CD4-positive, alpha-beta T cell treated with Interleukin-10 for 1 hour (primary cell): ENCODE measurements at regions not wholly inside any gene's neighbourhood (a gene's known extent, or its start where the extent isn't known, plus 50 kb on each side); places are given as distances from the start of the nearest gene placed in this dataset.

Source experiments
- DNase-seq: peaks from one replicate; pipeline ENCODE4 v3.0.0-alpha.2; 2020

GRCh38 chr10:88138319-88138848, 275.0 kb downstream of the PTEN start:
- no peak for DNase-seq

GRCh38 chr10:88147000-88147798, 283.8 kb downstream of the PTEN start:
- DNase-seq = no peak

- no peak for DNase-seq
Observed at GRCh38 chr10:88149906-88150305, 286.5 kb downstream of the PTEN start.

GRCh38 chr10:88150339-88150738, 286.9 kb downstream of the PTEN start:
- no peak for DNase-seq

- DNase-seq = peak; percentile 28
Observed at GRCh38 chr10:88152728-88153133, 289.3 kb downstream of the PTEN start.

- no peak for DNase-seq
Observed at GRCh38 chr10:88154596-88155250, 291.3 kb downstream of the PTEN start.

- no peak for DNase-seq
Observed at GRCh38 chr10:88156341-88156740, 292.9 kb downstream of the PTEN start.

- no peak for DNase-seq
Observed at GRCh38 chr10:88157981-88158465, 294.6 kb downstream of the PTEN start.

GRCh38 chr10:88158526-88159122, 295.2 kb downstream of the PTEN start:
- DNase-seq = no peak

- no peak for DNase-seq
Observed at GRCh38 chr10:88159127-88159829, 295.9 kb downstream of the PTEN start.

GRCh38 chr10:88161070-88161469, 297.6 kb downstream of the PTEN start:
- DNase-seq = no peak

GRCh38 chr10:88161756-88162155, 298.3 kb downstream of the PTEN start:
- no peak for DNase-seq

GRCh38 chr10:88162852-88163251, 299.4 kb downstream of the PTEN start:
- DNase-seq = no peak

GRCh38 chr10:88163572-88163971, 300.1 kb downstream of the PTEN start:
- no peak for DNase-seq

GRCh38 chr10:88164471-88164870, 301.0 kb downstream of the PTEN start:
- no peak for DNase-seq

- no peak for DNase-seq
Observed at GRCh38 chr10:88165849-88166271, 302.4 kb downstream of the PTEN start.

GRCh38 chr10:88168171-88169036, 305.0 kb downstream of the PTEN start:
- no peak for DNase-seq

- DNase-seq = no peak
Observed at GRCh38 chr10:88169037-88169319, 305.6 kb downstream of the PTEN start.

GRCh38 chr10:88170628-88171027, 307.2 kb downstream of the PTEN start:
- no peak for DNase-seq

- no peak for DNase-seq
Observed at GRCh38 chr10:88172159-88172558, 308.7 kb downstream of the PTEN start.

- DNase-seq = no peak
Observed at GRCh38 chr10:88174391-88174790, 311.0 kb downstream of the PTEN start.

- no peak for DNase-seq
Observed at GRCh38 chr10:88178758-88179157, 315.3 kb downstream of the PTEN start.
